ENCODE measurements at regions not wholly inside any gene's neighbourhood (a gene's known extent, or its start where the extent isn't known, plus 50 kb on each side); places are given as distances from the start of the nearest gene placed in this dataset.

DNA sequence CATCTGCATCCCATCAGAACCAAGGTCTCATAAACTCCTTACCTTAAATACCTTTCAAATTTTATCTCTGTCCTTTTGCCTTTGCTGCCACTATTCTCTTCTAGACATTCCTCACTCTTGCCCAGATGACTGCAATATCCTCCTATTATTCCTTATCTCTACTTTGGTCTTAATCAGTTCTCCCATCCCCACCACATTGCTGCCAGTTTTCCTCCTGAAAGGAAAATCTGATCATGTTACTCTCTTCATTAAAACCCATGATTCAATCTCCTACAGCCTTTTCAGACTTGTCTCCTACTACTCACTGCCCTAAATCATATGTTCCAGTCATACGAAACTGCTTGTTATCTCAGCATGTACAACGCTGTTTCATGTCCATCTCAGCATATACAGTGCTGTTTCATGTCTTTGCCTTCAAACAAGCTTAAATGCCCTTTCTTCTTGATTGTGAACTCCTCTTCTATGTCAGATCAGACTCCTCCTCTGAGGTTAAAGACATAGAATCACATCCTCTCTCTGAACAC lies 152.6 kb upstream of the FST start:
- H3K27me3 Mint-ChIP-seq (ENCODE audit: insufficient read depth), result no peaks in the 10 kb centered on the region
- H3K4me1 Mint-ChIP-seq (ENCODE audit: low read depth), result no peaks in the 10 kb centered on the region
- H3K9me3 Mint-ChIP-seq, result no peaks in the 10 kb centered on the region
- H3K36me3 Mint-ChIP-seq (ENCODE audit: low read depth), result no peaks in the 10 kb centered on the region
- H3K27ac Mint-ChIP-seq, result no peak overlapping the region
- no peak for DNase-seq (ENCODE audit: low spot score)
- intact Hi-C loops (cut with micrococcal nuclease), result no loop called here
- H3K4me3 Mint-ChIP-seq, result no peak overlapping the region

DNA sequence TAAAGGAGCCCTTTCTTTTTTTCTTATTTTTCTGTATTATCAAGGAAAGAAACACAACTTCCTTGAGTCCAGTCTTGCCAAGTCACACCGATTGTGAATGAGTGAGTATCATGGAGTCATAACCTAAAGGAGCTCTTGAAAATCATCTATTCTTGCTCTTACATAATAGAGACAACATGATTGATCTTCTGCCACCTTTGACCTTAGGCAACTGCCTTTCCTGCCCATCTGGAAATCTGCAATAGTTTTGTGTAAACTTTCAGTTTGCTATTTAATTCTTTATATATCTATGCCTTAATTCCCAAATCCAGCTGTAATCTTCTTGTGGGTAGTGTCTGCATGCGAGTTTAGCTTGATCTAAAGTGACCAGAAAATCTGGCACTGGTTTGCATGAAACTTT lies 149.9 kb upstream of the FST start:
- no peak for DNase-seq (ENCODE audit: low spot score)
- Mint-ChIP-seq H3K36me3 (ENCODE audit: low read depth) (no peaks in the 10 kb centered on the region), H3K9me3 (no peaks in the 10 kb centered on the region), H3K4me3 (no peak overlapping the region), H3K27ac (no peak overlapping the region), H3K4me1 (ENCODE audit: low read depth) (no peaks in the 10 kb centered on the region), H3K27me3 (ENCODE audit: insufficient read depth) (no peaks in the 10 kb centered on the region)
- intact Hi-C loops (cut with micrococcal nuclease), result no loop called here

DNA sequence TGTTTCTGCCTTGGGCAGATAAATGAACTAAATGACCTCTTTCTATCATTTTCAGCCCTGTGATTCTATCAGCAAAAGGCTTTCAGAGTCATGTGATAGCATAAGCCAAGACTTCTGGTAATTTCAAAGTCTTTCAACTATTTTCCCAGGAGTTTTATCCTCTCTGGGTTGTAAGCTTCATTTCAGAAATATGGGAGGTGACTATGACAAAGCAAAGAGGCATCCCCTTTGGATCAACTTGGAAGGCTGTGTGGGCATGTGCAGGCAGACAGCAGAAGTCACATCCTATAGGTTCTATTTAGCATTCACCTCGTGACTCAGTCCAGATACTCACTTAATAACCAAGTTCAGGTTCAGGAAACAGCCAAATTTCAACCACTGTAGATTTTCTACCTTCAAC lies 149.0 kb upstream of the FST start:
- H3K27ac Mint-ChIP-seq, result no peak overlapping the region
- H3K27me3 Mint-ChIP-seq (ENCODE audit: insufficient read depth), result no peaks in the 10 kb centered on the region
- no peak for DNase-seq (ENCODE audit: low spot score)
- no peaks in the 10 kb centered on the region for H3K9me3 Mint-ChIP-seq
- H3K4me3 Mint-ChIP-seq, result no peak overlapping the region
- intact Hi-C loops (cut with micrococcal nuclease), result no loop called here
- no peaks in the 10 kb centered on the region for H3K4me1 Mint-ChIP-seq (ENCODE audit: low read depth)
- H3K36me3 Mint-ChIP-seq (ENCODE audit: low read depth), result no peaks in the 10 kb centered on the region

DNA sequence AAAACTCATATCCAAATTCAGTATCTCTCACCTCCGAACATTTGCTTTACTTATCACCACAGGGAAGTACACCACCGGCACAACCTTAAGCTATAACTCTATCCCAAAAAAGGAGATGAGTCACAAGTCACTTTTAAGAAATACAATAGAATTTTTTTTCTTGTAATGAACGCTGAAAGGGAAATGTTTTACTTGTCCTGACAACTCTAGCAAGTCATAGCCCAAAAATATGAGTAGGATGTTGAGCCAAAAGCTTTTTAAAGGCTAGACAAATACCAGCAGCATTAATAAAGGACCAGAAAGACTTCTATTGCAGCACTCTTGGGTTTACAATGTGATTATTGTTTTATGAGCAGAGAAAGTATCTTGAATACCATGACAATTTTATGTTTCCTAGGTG lies 147.3 kb upstream of the FST start:
- no peak for DNase-seq (ENCODE audit: low spot score)
- no peaks in the 10 kb centered on the region for H3K36me3 Mint-ChIP-seq (ENCODE audit: low read depth)
- no peaks in the 10 kb centered on the region for H3K27me3 Mint-ChIP-seq (ENCODE audit: insufficient read depth)
- H3K9me3 Mint-ChIP-seq, result no peaks in the 10 kb centered on the region
- no peaks in the 10 kb centered on the region for H3K4me1 Mint-ChIP-seq (ENCODE audit: low read depth)
- intact Hi-C loops (cut with micrococcal nuclease), result no loop called here
- no peak overlapping the region for H3K4me3 Mint-ChIP-seq
- no peak overlapping the region for H3K27ac Mint-ChIP-seq

DNA sequence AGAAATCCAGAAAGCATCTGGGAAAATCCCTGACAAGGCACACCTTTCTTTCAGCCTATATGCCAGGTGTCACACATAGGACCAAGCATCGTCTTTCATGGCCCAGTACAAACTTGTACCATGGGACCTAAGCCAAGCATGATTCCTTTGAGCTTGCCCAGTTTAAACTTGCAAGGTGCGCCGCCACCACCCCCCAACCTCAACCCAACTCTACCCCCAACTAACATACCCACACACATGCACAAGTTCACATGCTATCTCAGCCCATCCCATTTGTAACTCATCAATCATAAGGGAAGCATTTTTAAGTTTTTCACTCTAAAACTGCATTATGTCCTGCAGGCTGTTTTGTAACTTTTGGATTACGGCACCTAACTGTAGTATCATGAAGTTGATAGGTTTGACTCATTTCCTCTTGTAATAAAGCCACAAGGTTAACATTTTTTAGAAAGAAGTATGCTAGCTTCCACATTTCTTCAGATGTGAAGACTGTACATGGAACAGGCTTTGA lies 145.9 kb upstream of the FST start:
- DNase-seq (ENCODE audit: low spot score), result no peak
- H3K36me3 Mint-ChIP-seq (ENCODE audit: low read depth), result no peaks in the 10 kb centered on the region
- no peaks in the 10 kb centered on the region for H3K27me3 Mint-ChIP-seq (ENCODE audit: insufficient read depth)
- H3K4me1 Mint-ChIP-seq (ENCODE audit: low read depth), result no peaks in the 10 kb centered on the region
- intact Hi-C loops (cut with micrococcal nuclease), result no loop called here
- H3K9me3 Mint-ChIP-seq, result no peaks in the 10 kb centered on the region
- H3K27ac Mint-ChIP-seq, result no peak overlapping the region
- no peak overlapping the region for H3K4me3 Mint-ChIP-seq

DNA sequence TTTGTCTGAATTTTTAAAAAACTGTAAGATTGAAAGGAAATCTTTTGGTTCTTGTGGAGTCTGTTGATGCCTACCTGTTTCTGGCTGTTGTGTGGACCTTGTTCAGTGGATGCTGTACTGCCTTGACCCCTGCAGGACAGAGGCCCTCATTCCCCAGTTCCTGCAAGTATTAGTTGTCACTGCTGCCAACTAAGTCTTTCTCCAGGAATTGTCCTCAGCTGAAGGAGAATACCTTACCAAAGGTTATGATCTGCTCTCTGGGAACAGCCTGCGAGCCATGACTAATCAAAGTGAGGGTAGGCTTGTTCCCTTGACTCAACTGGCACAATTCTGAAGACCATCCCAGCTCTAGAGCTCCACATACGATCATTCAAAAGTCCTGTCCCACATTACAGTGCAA lies 145.3 kb upstream of the FST start:
- no peak overlapping the region for H3K4me3 Mint-ChIP-seq

DNA sequence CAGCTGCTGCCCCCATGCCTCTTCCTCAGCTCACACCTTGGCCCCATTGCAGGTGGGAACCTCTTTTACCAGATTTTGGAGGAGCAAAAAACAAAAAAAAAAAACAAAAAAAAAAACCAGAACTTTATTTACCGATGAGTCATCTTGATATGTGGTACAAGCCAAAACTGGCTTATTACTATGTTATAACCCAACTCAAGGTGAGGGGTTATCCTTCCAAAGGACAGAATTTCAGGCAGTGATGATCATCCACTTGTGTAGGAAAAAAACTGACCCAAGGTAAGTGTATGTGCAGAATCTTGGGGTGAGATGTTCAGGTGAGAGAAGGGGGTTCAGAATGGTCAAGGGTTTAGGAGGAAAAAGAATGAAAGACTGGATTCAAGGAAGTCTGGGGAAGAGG lies 142.6 kb upstream of the FST start:
- intact Hi-C loops (cut with micrococcal nuclease), result no loop called here
- DNase-seq (ENCODE audit: low spot score), result no peak
- H3K27me3 Mint-ChIP-seq (ENCODE audit: insufficient read depth), result no peaks in the 10 kb centered on the region
- H3K4me3 Mint-ChIP-seq, result no peak overlapping the region
- no peaks in the 10 kb centered on the region for H3K4me1 Mint-ChIP-seq (ENCODE audit: low read depth)
- H3K27ac Mint-ChIP-seq, result no peak overlapping the region
- no peaks in the 10 kb centered on the region for H3K9me3 Mint-ChIP-seq
- H3K36me3 Mint-ChIP-seq (ENCODE audit: low read depth), result no peaks in the 10 kb centered on the region

More for the DNA sequence above, 145.3 kb upstream of the FST start:
- Mint-ChIP-seq H3K27ac (no peak overlapping the region), H3K9me3 (no peaks in the 10 kb centered on the region), H3K4me1 (ENCODE audit: low read depth) (no peaks in the 10 kb centered on the region), H3K36me3 (ENCODE audit: low read depth) (no peaks in the 10 kb centered on the region), H3K27me3 (ENCODE audit: insufficient read depth) (no peaks in the 10 kb centered on the region)
- no peak for DNase-seq (ENCODE audit: low spot score)
- intact Hi-C loops (cut with micrococcal nuclease), result no loop called here

DNA sequence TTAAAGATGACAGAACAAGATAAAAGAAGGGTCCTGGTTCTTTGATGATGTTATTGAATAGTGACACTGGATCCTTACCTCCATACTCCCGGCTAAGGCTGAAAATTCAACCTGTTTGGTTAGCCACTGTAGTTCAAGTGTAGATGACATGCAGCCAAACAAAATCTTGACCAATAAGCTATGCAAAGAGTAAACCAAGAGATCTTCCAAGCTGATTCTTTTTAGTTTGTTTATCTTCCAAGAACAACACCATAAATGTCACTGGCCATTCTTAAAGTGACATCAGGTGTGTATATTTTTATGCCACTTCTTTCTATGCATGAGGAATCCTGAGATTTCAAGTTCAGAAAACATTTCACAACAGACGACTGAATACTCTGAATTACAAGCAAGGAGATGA lies 141.5 kb upstream of the FST start:
- intact Hi-C loops (cut with micrococcal nuclease), result no loop called here
- Mint-ChIP-seq H3K36me3 (ENCODE audit: low read depth) (no peaks in the 10 kb centered on the region), H3K4me1 (ENCODE audit: low read depth) (no peaks in the 10 kb centered on the region), H3K27me3 (ENCODE audit: insufficient read depth) (no peaks in the 10 kb centered on the region), H3K27ac (no peak overlapping the region), H3K4me3 (no peak overlapping the region), H3K9me3 (no peaks in the 10 kb centered on the region)
- no peak for DNase-seq (ENCODE audit: low spot score)

DNA sequence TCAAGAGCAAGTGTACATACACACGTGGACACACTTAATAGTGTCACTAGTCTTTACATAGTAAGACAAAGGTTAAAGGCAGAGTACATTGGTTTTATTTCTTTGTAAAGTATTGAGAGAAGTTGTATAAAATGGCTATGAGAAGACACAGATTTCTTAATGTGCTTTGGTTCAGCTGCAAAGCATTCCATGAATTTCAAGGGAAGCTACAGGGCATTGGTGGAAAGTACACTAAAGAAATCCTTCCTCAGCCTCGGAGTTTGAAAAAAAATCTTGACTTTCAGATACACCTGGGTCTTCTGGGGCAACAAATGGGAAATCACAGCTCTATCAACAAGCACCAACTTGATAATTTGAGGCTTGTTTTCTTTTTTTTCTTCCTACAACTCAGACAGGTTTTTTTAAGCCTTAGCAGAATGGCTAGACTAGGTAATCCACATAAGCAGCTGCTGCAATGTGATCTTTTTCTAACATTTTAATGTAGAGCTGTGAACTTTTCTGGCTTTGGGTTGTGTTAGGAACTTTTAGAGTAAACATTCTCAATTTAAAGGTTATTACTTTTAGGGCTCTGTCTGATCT lies 140.4 kb upstream of the FST start:
- intact Hi-C loops (cut with micrococcal nuclease), result no loop called here
- Mint-ChIP-seq H3K36me3 (ENCODE audit: low read depth) (no peaks in the 10 kb centered on the region), H3K9me3 (no peaks in the 10 kb centered on the region), H3K4me3 (no peak overlapping the region), H3K4me1 (ENCODE audit: low read depth) (no peaks in the 10 kb centered on the region), H3K27ac (no peak overlapping the region), H3K27me3 (ENCODE audit: insufficient read depth) (no peaks in the 10 kb centered on the region)
- no peak for DNase-seq (ENCODE audit: low spot score)

DNA sequence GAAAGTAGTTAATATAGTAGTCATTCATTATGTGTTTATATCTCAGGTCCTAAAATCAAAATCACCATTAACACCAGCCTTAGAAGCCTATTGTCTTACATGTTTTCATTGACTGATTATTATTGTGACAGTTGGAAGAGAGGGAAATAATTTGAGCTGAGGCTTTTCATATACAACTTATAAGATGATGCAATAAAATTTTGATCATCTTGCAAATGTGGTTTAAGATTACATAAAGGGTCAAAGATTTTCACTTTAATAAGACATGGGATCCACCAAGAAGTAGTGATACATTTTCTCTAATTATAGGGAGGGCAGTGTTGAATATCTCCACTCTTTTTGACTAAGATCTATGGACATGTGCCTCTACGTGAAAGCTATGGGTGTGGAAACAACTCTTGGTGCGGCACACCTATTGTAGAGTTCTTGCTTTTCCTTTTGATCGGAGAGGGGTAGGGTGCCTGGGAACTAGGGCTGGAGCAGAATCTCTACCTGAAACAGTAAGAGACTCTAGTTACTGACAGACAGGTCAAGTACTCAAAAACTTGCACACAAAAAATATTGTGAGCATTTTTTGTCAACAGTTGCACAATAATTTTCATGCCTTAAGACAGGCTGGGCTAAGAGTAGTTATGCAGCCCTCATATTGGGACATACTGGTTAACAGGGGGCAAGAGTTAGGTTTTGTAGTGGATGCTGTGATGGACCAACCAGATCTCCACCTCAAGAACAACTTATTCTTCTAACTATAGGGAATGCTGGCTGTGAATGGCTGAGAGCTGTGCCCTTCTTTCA lies 139.3 kb upstream of the FST start:
- DNase-seq (ENCODE audit: low spot score), result no peak
- Mint-ChIP-seq H3K9me3 (no peaks in the 10 kb centered on the region), H3K4me1 (ENCODE audit: low read depth) (no peaks in the 10 kb centered on the region), H3K4me3 (no peak overlapping the region), H3K27ac (no peak overlapping the region), H3K27me3 (ENCODE audit: insufficient read depth) (no peaks in the 10 kb centered on the region), H3K36me3 (ENCODE audit: low read depth) (no peaks in the 10 kb centered on the region)
- intact Hi-C loops (cut with micrococcal nuclease), result no loop called here

DNA sequence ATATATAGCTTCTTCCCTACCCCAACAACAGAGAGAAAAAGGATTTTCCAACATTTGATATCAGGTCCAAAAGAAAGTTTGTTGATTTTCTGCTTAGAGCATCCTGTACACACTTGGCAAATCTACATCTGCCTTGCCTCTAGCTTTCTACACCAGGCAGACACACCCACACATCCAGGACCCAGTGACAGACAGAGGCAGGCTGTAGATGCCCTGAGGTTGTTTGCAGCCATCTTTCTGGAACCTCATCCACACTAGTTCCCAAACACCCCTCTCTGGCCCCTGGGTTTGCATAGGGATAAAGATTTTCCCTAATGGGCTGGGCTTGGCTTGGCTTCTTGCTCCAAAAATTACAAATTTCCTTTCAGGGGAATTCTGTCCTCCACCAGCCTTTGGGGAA lies 138.2 kb upstream of the FST start:
- Mint-ChIP-seq H3K36me3 (ENCODE audit: low read depth) (no peaks in the 10 kb centered on the region), H3K27me3 (ENCODE audit: insufficient read depth) (no peaks in the 10 kb centered on the region), H3K4me3 (no peak overlapping the region), H3K27ac (no peak overlapping the region), H3K4me1 (ENCODE audit: low read depth) (no peaks in the 10 kb centered on the region), H3K9me3 (no peaks in the 10 kb centered on the region)
- intact Hi-C loops (cut with micrococcal nuclease), result no loop called here
- no peak for DNase-seq (ENCODE audit: low spot score)

DNA sequence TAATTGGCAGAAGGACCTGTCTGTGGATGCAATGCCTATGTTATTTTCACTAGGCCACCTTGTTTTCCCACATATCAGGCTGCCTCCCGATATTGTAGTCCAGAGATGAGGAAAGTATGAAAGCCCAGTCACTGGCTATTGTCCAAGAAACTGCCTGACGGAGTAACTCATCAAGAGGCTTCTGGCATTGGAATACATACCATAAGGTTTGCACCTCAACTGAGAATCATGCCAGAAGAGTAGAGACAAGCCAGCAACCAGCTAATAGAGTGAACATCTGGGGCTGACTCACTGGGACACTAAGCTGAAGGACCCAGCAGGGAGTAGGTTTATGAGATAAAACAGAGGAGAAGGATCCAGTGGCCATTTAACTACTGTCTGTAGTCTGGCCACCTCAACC lies 137.2 kb upstream of the FST start:
- Mint-ChIP-seq H3K27me3 (ENCODE audit: insufficient read depth) (peaks cover 3% of the 10 kb centered on the region), H3K27ac (no peak overlapping the region), H3K9me3 (no peaks in the 10 kb centered on the region), H3K4me1 (ENCODE audit: low read depth) (no peaks in the 10 kb centered on the region), H3K4me3 (no peak overlapping the region), H3K36me3 (ENCODE audit: low read depth) (no peaks in the 10 kb centered on the region)
- intact Hi-C loops (cut with micrococcal nuclease), result no loop called here
- no peak for DNase-seq (ENCODE audit: low spot score)

DNA sequence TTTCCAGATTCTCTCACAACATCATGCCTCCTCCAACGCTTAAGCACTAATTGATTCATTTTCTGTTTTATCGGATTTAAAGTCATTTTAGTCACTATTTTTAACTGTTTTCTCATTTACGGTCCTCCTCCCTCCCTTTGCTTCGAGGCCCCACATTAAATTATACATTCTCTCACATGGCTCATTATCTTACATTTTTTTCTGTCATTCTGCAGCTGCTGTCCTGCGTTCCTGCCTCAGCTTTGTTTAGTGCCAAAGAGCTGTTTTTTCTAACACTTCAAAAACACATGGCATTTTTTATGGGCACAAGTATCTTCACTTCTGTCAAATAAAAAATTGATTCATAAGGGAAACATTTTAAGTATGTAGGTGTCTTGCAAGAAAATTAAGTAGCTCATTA lies 130.1 kb upstream of the FST start:
- peaks cover 3% of the 10 kb centered on the region for H3K27me3 Mint-ChIP-seq (ENCODE audit: insufficient read depth)
- H3K4me3 Mint-ChIP-seq, result no peak overlapping the region
- H3K9me3 Mint-ChIP-seq, result peaks cover 3% of the 10 kb centered on the region
- H3K27ac Mint-ChIP-seq, result no peak overlapping the region
- H3K36me3 Mint-ChIP-seq (ENCODE audit: low read depth), result no peaks in the 10 kb centered on the region
- intact Hi-C loops (cut with micrococcal nuclease), result no loop called here
- no peak for DNase-seq (ENCODE audit: low spot score)
- H3K4me1 Mint-ChIP-seq (ENCODE audit: low read depth), result no peaks in the 10 kb centered on the region
